ENCODE measurements at regions not wholly inside any gene's neighbourhood (a gene's known extent, or its start where the extent isn't known, plus 50 kb on each side); places are given as distances from the start of the nearest gene placed in this dataset.

DNA sequence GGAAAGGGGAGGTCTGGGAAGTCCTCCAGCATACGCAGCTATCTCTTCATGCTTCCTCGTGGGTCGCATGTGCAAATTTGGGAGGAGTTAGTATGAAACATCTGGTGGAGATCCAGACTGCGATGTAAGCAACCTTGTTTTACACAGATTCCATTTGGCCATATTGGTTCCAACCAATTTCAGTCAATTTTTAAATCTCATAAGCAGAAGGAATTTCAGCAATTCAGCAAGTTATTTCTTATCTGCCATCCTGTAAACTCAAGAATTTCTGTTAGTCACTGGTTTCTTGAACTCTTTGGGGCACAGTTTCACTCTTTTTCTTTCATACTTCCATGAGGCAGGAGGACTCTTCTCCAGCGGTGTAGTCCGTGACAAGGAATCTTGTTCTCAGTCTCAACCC lies 130.4 kb upstream of the CLINT1 start:
- no peaks in the 10 kb centered on the region for H3K36me3 ChIP-seq (replicated peaks in 1 of 2; ENCODE audit: insufficient read depth in 1 of 2, low read depth in 2 of 2)
- no peak overlapping the region for H3K27ac ChIP-seq
- intact Hi-C loops (cut with DNase I) = no loop called here
- no peaks in the 10 kb centered on the region for H3K27me3 ChIP-seq
- WGBS, 2 donors = 81 to 86% methylated on average over 6 of the region's 6 CpGs
- no peak for ATAC-seq
- no peak for DNase-seq
- no peak overlapping the region for H3K4me3 ChIP-seq
- H3K9me3 ChIP-seq = no peaks in the 10 kb centered on the region
- no peak for TF ChIP-seq POLR2A (IDR thresholded peaks at IDR 0.05)
- TF ChIP-seq CTCF (IDR thresholded peaks at IDR 0.05) = no peak
- H3K4me1 ChIP-seq = no peaks in the 10 kb centered on the region

DNA sequence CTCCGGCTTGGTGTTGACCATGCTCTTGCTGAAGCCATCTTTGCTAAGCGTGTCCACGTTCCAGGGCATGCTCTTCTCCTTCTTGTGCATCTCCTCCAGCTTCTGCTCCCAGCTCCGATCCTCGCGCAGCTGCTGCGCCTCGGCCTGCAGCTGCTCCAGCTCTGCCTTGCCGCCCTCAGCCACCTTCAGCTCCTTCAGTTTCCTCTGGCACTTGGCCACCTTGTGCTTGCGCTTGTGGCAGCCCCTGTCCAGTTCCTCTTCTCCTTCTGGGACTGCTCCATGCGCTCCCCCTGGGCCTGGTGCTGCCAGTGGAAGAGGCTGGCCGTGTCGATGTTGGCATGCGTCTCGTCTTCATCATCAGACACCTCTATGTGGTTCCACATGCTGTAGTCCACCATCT lies 128.3 kb upstream of the CLINT1 start:
- intact Hi-C loops (cut with DNase I) = no loop called here
- no peaks in the 10 kb centered on the region for H3K4me1 ChIP-seq
- H3K9me3 ChIP-seq = no peaks in the 10 kb centered on the region
- TF ChIP-seq POLR2A (IDR thresholded peaks at IDR 0.05) = no peak
- no peak for TF ChIP-seq CTCF (IDR thresholded peaks at IDR 0.05)
- no peak for DNase-seq
- ATAC-seq = no peak
- H3K36me3 ChIP-seq (replicated peaks in 1 of 2; ENCODE audit: insufficient read depth in 1 of 2, low read depth in 2 of 2) = no peaks in the 10 kb centered on the region
- H3K27me3 ChIP-seq = no peaks in the 10 kb centered on the region
- no peak overlapping the region for H3K27ac ChIP-seq
- WGBS, 2 donors = 88 to 92% methylated on average over 15 of the region's 15 CpGs
- H3K4me3 ChIP-seq = no peak overlapping the region

DNA sequence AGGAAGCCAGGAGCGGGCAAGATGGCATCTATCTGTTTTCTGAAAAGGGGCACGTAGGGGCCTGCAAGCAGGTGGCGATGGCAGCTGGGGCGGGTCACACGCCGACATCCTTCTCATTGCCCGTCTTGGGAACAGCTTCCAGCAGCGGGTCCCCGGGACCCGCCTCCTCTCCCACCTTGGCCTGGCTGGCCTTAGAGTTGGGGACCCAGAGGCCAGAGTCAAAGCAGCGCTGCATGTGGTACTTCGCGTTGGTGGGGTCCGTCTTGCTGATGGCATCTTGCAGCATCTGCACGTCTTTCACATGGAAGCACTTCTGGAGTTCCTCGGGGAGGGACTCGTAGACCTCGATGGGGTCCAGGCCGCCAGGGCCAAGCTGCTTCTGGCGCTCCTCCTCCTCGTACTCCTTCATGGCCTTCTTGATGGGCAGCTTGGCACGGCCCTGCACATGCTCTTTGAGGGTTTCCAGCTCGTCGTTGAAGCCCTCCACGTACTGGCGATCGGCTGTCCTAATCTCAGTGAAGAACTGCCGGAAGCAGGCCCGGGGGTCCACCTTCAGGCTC lies 127.6 kb upstream of the CLINT1 start:
- no peaks in the 10 kb centered on the region for H3K9me3 ChIP-seq
- H3K4me1 ChIP-seq = no peaks in the 10 kb centered on the region
- DNase-seq (no peak), ATAC-seq (no peak)
- intact Hi-C loops (cut with DNase I) = no loop called here
- H3K27ac ChIP-seq = no peak overlapping the region
- no peak overlapping the region for H3K4me3 ChIP-seq
- H3K27me3 ChIP-seq = no peaks in the 10 kb centered on the region
- no peaks in the 10 kb centered on the region for H3K36me3 ChIP-seq (replicated peaks in 1 of 2; ENCODE audit: insufficient read depth in 1 of 2, low read depth in 2 of 2)
- 94 to 95% methylated on average over 20 to 23 of the region's 29 CpGs for WGBS, 2 donors
- TF ChIP-seq CTCF (IDR thresholded peaks at IDR 0.05) = no peak
- TF ChIP-seq POLR2A (IDR thresholded peaks at IDR 0.05) = no peak

GRCh38 chr5:157984611-157985010 lies 125.7 kb upstream of the CLINT1 start:
- H3K27ac ChIP-seq = no peak overlapping the region

More at GRCh38 chr5:157984611-157985010, 125.7 kb upstream of the CLINT1 start:
- 53 to 73% methylated on average over 5 of the region's 5 CpGs for WGBS, 2 donors
- intact Hi-C loops (cut with DNase I) = no loop called here
- Histone ChIP-seq H3K4me3 (no peak overlapping the region), H3K9me3 (no peaks in the 10 kb centered on the region), H3K36me3 (replicated peaks in 1 of 2; ENCODE audit: insufficient read depth in 1 of 2, low read depth in 2 of 2) (no peaks in the 10 kb centered on the region), H3K27me3 (no peaks in the 10 kb centered on the region), H3K4me1 (no peaks in the 10 kb centered on the region)
- DNase-seq (peak in 1 of 4 donors; percentile 16), ATAC-seq (no peak)
- TF ChIP-seq POLR2A (IDR thresholded peaks at IDR 0.05) (no peak), CTCF (IDR thresholded peaks at IDR 0.05) (no peak)
